ENCODE measurements at regions not wholly inside any gene's neighbourhood (a gene's known extent, or its start where the extent isn't known, plus 50 kb on each side); places are given as distances from the start of the nearest gene placed in this dataset.

DNA sequence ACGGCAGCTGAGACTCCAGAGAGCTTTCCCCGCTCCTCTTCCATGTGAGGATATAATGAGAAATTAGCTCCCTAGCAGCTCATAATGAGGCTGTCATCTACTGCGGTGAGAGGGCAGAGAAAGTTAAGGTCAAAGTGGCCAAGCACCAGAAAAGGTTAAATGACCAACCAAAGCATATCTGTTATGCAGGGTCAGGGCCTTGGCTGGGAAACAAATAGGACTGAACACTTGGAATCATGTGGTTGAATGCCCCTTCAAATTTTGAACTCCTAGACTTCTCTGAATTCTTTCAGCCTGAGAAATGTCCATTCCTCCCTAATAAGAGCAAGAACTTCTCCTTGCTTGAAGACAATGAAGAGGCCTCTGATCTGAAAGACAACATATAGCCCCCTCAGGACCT, 115.9 kb downstream of the TM2D1 start:
- ATAC-seq (ENCODE audit: low read depth) (no peak), DNase-seq (no peak)
- ChIA-PET POLR2A (no interaction called here), CTCF (no interaction called here)
- Histone ChIP-seq H3K27ac (ENCODE audit: low read length in 2 of 2) (no peak overlapping the region), H3K9ac (ENCODE audit: low read length) (no peak overlapping the region), H3K79me2 (ENCODE audit: control insufficient read depth, insufficient read depth, low read length) (no peaks in the 10 kb centered on the region), H4K20me1 (ENCODE audit: control insufficient read depth, insufficient read depth, low read length, poor library complexity, severe bottlenecking) (no peaks in the 10 kb centered on the region), H3K4me1 (ENCODE audit: control insufficient read depth in 2 of 2, insufficient read depth in 2 of 2, low read length in 2 of 2) (no peaks in the 10 kb centered on the region), H3K9me3 (ENCODE audit: control extremely low read depth in 1 of 3, control insufficient read depth in 2 of 3, insufficient read depth in 1 of 3, low read length in 2 of 3) (no peaks in the 10 kb centered on the region), H3K4me3 (ENCODE audit: control extremely low read depth in 1 of 5, extremely low read depth in 1 of 5, insufficient read depth in 1 of 5, low read depth in 2 of 5, low read length in 4 of 5) (no peak overlapping the region), H3K27me3 (replicated peaks in 1 of 4; ENCODE audit: control extremely low read depth in 1 of 4, control insufficient read depth in 3 of 4, insufficient read depth in 4 of 4, low read length in 3 of 4) (no peaks in the 10 kb centered on the region), H2AFZ (ENCODE audit: insufficient read depth, low read depth, low read length, poor library complexity, severe bottlenecking) (no peak overlapping the region), H3K4me2 (replicated peaks; ENCODE audit: low read depth, low read length, poor library complexity, severe bottlenecking) (no peak overlapping the region), H3K36me3 (replicated peaks in 1 of 2; ENCODE audit: control extremely low read depth in 1 of 2, control insufficient read depth in 1 of 2, extremely low read depth in 1 of 2, insufficient read depth in 2 of 2, low read length in 1 of 2) (no peaks in the 10 kb centered on the region)
- Mint-ChIP-seq H3K27me3 (peaks cover 4% of the 10 kb centered on the region), H3K4me3 (no peak overlapping the region), H3K4me1 (no peaks in the 10 kb centered on the region), H3K27ac (no peak overlapping the region), H3K9me3 (ENCODE audit: insufficient read depth) (no peaks in the 10 kb centered on the region)
- 50% methylated on average over 1 of the region's 3 CpGs for WGBS (ENCODE audit: insufficient coverage)
- intact Hi-C loops (cut with micrococcal nuclease) = no loop called here
- TF ChIP-seq, protein P1, sequence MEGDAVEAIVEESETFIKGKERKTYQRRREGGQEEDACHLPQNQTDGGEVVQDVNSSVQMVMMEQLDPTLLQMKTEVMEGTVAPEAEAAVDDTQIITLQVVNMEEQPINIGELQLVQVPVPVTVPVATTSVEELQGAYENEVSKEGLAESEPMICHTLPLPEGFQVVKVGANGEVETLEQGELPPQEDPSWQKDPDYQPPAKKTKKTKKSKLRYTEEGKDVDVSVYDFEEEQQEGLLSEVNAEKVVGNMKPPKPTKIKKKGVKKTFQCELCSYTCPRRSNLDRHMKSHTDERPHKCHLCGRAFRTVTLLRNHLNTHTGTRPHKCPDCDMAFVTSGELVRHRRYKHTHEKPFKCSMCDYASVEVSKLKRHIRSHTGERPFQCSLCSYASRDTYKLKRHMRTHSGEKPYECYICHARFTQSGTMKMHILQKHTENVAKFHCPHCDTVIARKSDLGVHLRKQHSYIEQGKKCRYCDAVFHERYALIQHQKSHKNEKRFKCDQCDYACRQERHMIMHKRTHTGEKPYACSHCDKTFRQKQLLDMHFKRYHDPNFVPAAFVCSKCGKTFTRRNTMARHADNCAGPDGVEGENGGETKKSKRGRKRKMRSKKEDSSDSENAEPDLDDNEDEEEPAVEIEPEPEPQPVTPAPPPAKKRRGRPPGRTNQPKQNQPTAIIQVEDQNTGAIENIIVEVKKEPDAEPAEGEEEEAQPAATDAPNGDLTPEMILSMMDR (IDR thresholded peaks at IDR 0.05) = no peak
- no peak for TF ChIP-seq EZH2 (IDR thresholded peaks at IDR 0.05; ENCODE audit: borderline replicate concordance, insufficient read depth, low read depth, low read length, poor library complexity, severe bottlenecking)

DNA sequence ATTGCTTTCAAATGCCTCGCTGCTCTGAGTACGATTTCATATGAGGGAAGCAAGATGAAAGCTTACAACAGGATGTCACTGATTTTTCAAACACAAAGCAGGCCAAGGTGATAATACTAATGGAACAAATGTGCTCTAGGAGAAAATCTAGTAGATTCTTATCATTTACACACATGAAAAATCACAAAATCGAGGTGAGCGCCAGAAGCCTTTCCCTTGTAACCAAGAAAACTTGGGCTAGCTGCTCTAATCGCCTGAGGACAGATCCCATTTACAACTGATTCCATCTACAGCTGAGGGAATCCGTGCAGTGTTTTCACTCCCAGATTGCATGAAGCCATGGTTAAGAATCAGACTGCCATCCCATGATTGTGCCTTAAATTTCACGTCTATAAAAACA, 117.5 kb downstream of the TM2D1 start:
- Mint-ChIP-seq H3K27ac (no peak overlapping the region), H3K9me3 (ENCODE audit: insufficient read depth) (no peaks in the 10 kb centered on the region), H3K4me1 (no peaks in the 10 kb centered on the region), H3K4me3 (no peak overlapping the region), H3K27me3 (peaks cover under 1% of the 10 kb centered on the region)
- no peak for TF ChIP-seq EZH2 (IDR thresholded peaks at IDR 0.05; ENCODE audit: borderline replicate concordance, insufficient read depth, low read depth, low read length, poor library complexity, severe bottlenecking)
- TF ChIP-seq, protein P1 (IDR thresholded peaks at IDR 0.05) = no peak
- intact Hi-C loops (cut with micrococcal nuclease) = no loop called here
- ChIA-PET POLR2A (no interaction called here), CTCF (no interaction called here)
- no peaks in the 10 kb centered on the region for H3K36me3 ChIP-seq (replicated peaks in 1 of 2; ENCODE audit: control extremely low read depth in 1 of 2, control insufficient read depth in 1 of 2, extremely low read depth in 1 of 2, insufficient read depth in 2 of 2, low read length in 1 of 2)
- H3K9me3 ChIP-seq (ENCODE audit: control extremely low read depth in 1 of 3, control insufficient read depth in 2 of 3, insufficient read depth in 1 of 3, low read length in 2 of 3) = no peaks in the 10 kb centered on the region
- no peaks in the 10 kb centered on the region for H3K27me3 ChIP-seq (replicated peaks in 1 of 4; ENCODE audit: control extremely low read depth in 1 of 4, control insufficient read depth in 3 of 4, insufficient read depth in 4 of 4, low read length in 3 of 4)
- ATAC-seq (ENCODE audit: low read depth) = no peak
- WGBS (ENCODE audit: insufficient coverage) = 95% methylated on average over 5 of the region's 7 CpGs
- no peak overlapping the region for H2AFZ ChIP-seq (ENCODE audit: insufficient read depth, low read depth, low read length, poor library complexity, severe bottlenecking)
- no peak for DNase-seq
- no peak overlapping the region for H3K27ac ChIP-seq (ENCODE audit: low read length in 2 of 2)
- H3K4me2 ChIP-seq (replicated peaks; ENCODE audit: low read depth, low read length, poor library complexity, severe bottlenecking) = no peak overlapping the region
- no peaks in the 10 kb centered on the region for H3K79me2 ChIP-seq (ENCODE audit: control insufficient read depth, insufficient read depth, low read length)
- H3K4me3 ChIP-seq (ENCODE audit: control extremely low read depth in 1 of 5, extremely low read depth in 1 of 5, insufficient read depth in 1 of 5, low read depth in 2 of 5, low read length in 4 of 5) = no peak overlapping the region
- H3K9ac ChIP-seq (ENCODE audit: low read length) = no peak overlapping the region
- H4K20me1 ChIP-seq (ENCODE audit: control insufficient read depth, insufficient read depth, low read length, poor library complexity, severe bottlenecking) = no peaks in the 10 kb centered on the region
- no peaks in the 10 kb centered on the region for H3K4me1 ChIP-seq (ENCODE audit: control insufficient read depth in 2 of 2, insufficient read depth in 2 of 2, low read length in 2 of 2)

Data from B cell (primary cell).